Lung (tissue), 11 donors: ENCODE measurements at regions not wholly inside any gene's neighbourhood (a gene's known extent, or its start where the extent isn't known, plus 50 kb on each side); places are given as distances from the start of the nearest gene placed in this dataset.
"Not testable (repeated sequence)": the region's sequence is repeated elsewhere in the genome, so short reads cannot be mapped to it uniquely, and the experiment has no call there.

ENCODE experiments used
- ATAC-seq: fragments of 200-7000 bp; cut with Tn5 transposase; one replicate; pipeline ENCODE4 v1.9.1; 2020; ENCODE audit warnings: moderate number of reproducible peaks; ENCODE audit not compliant: insufficient read depth, low FRiP score
- DNase-seq, 3 donors: peaks; one replicate each; pipeline ENCODE4 v3.0.0-alpha.2; 2013 to 2017
- H3K27ac ChIP-seq, 2 donors: one replicate each; pipeline ENCODE4 v1.5.1; 2013; ENCODE audit warnings: mild to moderate bottlenecking in 2 of 2, moderate library complexity in 2 of 2, control low read depth in 1 of 2, inconsistent platforms in 1 of 2, low read depth in 1 of 2, low read length in 1 of 2
- H3K27me3 ChIP-seq, 3 donors: one replicate each; pipeline ENCODE4 v1.5.1; 2013; ENCODE audit warnings: low read length in 2 of 3; ENCODE audit not compliant: control insufficient read depth in 3 of 3, insufficient read depth in 3 of 3
- H3K36me3 ChIP-seq, 4 donors: one replicate each; pipeline ENCODE4 v1.5.1; 2013; ENCODE audit warnings: low read length in 4 of 4, mild to moderate bottlenecking in 1 of 4, moderate library complexity in 1 of 4; ENCODE audit not compliant: control insufficient read depth in 4 of 4, insufficient read depth in 4 of 4
- H3K4me1 ChIP-seq, 5 donors: one replicate each; pipeline ENCODE4 v1.5.1; 2013; ENCODE audit warnings: low read length in 5 of 5, mild to moderate bottlenecking in 2 of 5, moderate library complexity in 1 of 5; ENCODE audit not compliant: control insufficient read depth in 5 of 5, insufficient read depth in 5 of 5
- H3K4me3 ChIP-seq: one replicate; pipeline ENCODE4 v1.5.1; 2013; ENCODE audit warnings: mild to moderate bottlenecking, control low read depth, moderate library complexity
- H3K9ac ChIP-seq, 2 donors: one replicate each; pipeline ENCODE4 v1.5.1; 2013; ENCODE audit warnings: low read length in 2 of 2, control low read depth in 1 of 2; ENCODE audit not compliant: insufficient read depth in 1 of 2
- H3K9me3 ChIP-seq, 4 donors: one replicate each; pipeline ENCODE4 v1.5.1; 2013; ENCODE audit warnings: low read length in 3 of 4, mild to moderate bottlenecking in 1 of 4, moderate library complexity in 1 of 4; ENCODE audit not compliant: control insufficient read depth in 4 of 4, insufficient read depth in 3 of 4
- CTCF ChIP-seq: IDR thresholded peaks from 2 replicates; pipeline ENCODE4 v1.5.1; 2012; ENCODE audit warnings: mild to moderate bottlenecking; ENCODE audit errors: control extremely low read depth, extremely low read depth
- WGBS, 2 donors: extraction: QIAGEN DNeasy Blood & Tissue Kit; methylation state at CpG; one replicate each; pipeline ENCODE4 v1.1.7; 2013; 5-methylcytosine and 5-hydroxymethylcytosine counted together
- donor health status: control.
- donor health status: control.
- donor health status: Bipolar disorder and iron deficiency.
- donor health status: healthy.
- donor health status: DM: yes; HTN: yes; CAD: no.

DNA sequence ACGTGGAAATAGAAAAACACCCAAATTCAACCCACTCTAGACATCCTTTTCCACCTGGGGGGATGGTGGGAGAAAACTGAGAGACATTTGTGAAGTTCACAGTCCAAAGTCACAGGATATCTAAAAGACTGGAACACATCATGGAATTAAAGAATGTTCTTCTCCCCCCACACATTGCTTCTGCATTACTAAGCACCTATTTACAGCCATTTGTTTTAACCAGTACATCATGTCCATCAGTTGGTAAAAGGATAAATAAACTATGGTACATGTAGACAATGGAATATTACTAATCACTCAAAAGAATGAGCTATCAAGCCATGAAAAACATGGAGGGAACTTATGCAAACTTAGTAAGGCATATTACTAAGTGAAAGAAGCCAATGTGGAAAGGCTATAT is 185.5 kb upstream of the ANXA10 start:
- Histone ChIP-seq H3K27ac (no peak overlapping the region), H3K9me3 (no peaks in the 10 kb centered on the region), H3K4me1 (no peaks in the 10 kb centered on the region), H3K4me3 (no peak overlapping the region), H3K36me3 (no peaks in the 10 kb centered on the region), H3K27me3 (no peaks in the 10 kb centered on the region), H3K9ac (no peak overlapping the region)
- TF ChIP-seq CTCF, result no peak
- ATAC-seq (no peak), DNase-seq (no peak)
- WGBS, 2 donors, result 80 to 94% methylated on average over 1 of the region's 1 CpG

DNA sequence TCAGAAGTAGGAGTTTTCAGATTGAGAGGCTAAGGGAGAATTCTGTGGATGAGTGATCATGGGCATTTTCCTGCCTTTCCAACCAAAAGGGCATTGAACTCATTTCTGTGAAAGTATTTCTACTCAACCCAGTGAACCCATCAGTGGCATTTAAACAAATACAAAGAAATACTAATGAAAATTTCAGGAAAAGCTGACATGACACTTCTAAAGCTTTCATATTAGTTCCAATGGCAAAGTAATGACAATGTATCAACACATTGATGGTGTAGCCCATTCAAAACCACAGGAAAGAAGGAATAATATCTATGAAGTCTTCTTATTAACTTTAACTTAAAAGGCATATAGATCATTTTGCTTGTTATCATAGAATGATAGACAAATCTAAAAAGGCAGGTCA is 183.5 kb upstream of the ANXA10 start:
- ATAC-seq (no peak), DNase-seq (no peak)
- H3K9ac ChIP-seq, result no peak overlapping the region
- H3K36me3 ChIP-seq, result no peaks in the 10 kb centered on the region
- no peaks in the 10 kb centered on the region for H3K27me3 ChIP-seq
- no peak for TF ChIP-seq CTCF
- H3K9me3 ChIP-seq, result no peaks in the 10 kb centered on the region
- no peak overlapping the region for H3K27ac ChIP-seq
- H3K4me3 ChIP-seq, result no peak overlapping the region
- no peaks in the 10 kb centered on the region for H3K4me1 ChIP-seq

DNA sequence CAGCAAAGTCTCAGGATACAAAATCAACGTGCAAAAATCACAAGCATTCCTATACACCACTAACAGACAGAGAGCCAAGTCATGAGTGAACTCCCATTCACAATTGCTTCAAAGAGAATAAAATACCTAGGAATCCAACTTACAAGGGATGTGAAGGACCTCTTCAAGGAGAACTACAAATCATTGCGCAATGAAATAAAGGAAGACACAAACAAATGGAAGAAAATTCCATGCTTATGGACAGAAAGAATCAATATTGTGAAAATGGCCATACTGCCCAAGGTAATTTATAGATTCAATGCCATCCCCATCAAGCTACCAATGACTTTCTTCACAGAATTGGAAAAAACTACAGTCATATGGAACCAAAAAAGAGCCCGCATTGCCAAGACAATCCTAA is 179.8 kb upstream of the ANXA10 start:
- WGBS, 2 donors, result 79 to 89% methylated on average over 3 of the region's 3 CpGs

DNA sequence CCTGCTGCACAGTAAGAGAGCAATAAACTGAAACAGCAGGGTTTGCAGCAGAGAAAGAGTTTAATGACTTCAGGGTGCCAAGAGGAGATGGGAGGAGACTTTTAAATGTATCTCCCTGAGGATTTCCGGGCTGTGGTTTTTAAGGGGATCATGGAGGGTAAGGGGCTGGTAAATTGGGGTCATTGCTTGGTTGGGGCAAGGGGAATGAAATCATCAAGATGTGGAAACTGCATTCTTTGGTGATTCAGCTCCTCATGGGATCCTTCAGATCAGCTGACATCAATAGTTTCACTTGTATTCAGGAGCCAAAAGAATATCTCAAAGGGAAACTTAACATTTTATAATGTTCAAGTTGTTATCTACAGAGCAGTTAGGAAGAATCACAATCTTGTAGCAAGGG is 174.3 kb upstream of the ANXA10 start:
- WGBS, 2 donors, result 47 to 65% methylated on average over 1 of the region's 1 CpG
- no peak for TF ChIP-seq CTCF
- Histone ChIP-seq H3K9me3 (peaks cover 0 to 4% (median 2%) of the 10 kb centered on the region in 4 donors), H3K4me1 (no peaks in the 10 kb centered on the region), H3K27ac (no peak overlapping the region), H3K4me3 (no peak overlapping the region), H3K27me3 (no peaks in the 10 kb centered on the region), H3K36me3 (no peaks in the 10 kb centered on the region), H3K9ac (no peak overlapping the region)
- DNase-seq, result no peak
- ATAC-seq, result no peak

More for the DNA sequence above, 179.8 kb upstream of the ANXA10 start:
- H3K4me1 ChIP-seq, H3K9ac ChIP-seq, ATAC-seq, DNase-seq, H3K27me3 ChIP-seq, H3K4me3 ChIP-seq, H3K27ac ChIP-seq, H3K9me3 ChIP-seq, H3K36me3 ChIP-seq: not testable (repeated sequence)
